ENCODE measurements at regions not wholly inside any gene's neighbourhood (a gene's known extent, or its start where the extent isn't known, plus 50 kb on each side); places are given as distances from the start of the nearest gene placed in this dataset.

- no peak for DNase-seq
These were observed 185.1 kb downstream of the CLIC5 start for GRCh38 chr6:45830441-45831139.

- DNase-seq: no peak
These were observed 185.8 kb downstream of the CLIC5 start for GRCh38 chr6:45829873-45830272.

GRCh38 chr6:45827952-45828530 lies 187.6 kb downstream of the CLIC5 start:
- no peak for DNase-seq

GRCh38 chr6:45822873-45823272 lies 192.8 kb downstream of the CLIC5 start:
- no peak for DNase-seq

GRCh38 chr6:45822246-45822812 lies 193.3 kb downstream of the CLIC5 start:
- no peak for DNase-seq

GRCh38 chr6:45818655-45819054 lies 197.0 kb downstream of the CLIC5 start:
- DNase-seq: no peak

GRCh38 chr6:45816674-45817297 lies 198.9 kb downstream of the CLIC5 start:
- no peak for DNase-seq

GRCh38 chr6:45815466-45816125 lies 200.1 kb downstream of the CLIC5 start:
- no peak for DNase-seq

- DNase-seq: no peak
These were observed 200.9 kb downstream of the CLIC5 start for GRCh38 chr6:45814772-45815171.

GRCh38 chr6:45813943-45814342 lies 201.7 kb downstream of the CLIC5 start:
- no peak for DNase-seq

GRCh38 chr6:45812922-45813321 lies 202.7 kb downstream of the CLIC5 start:
- DNase-seq: no peak

GRCh38 chr6:45808917-45809316 lies 206.7 kb downstream of the CLIC5 start:
- no peak for DNase-seq

GRCh38 chr6:45808042-45808645 lies 207.5 kb downstream of the CLIC5 start:
- DNase-seq: no peak

GRCh38 chr6:45807311-45808041 lies 208.2 kb downstream of the CLIC5 start:
- DNase-seq: no peak

GRCh38 chr6:45806172-45806571 lies 209.5 kb downstream of the CLIC5 start:
- no peak for DNase-seq

- DNase-seq: no peak
These were observed 212.6 kb downstream of the CLIC5 start for GRCh38 chr6:45803071-45803470.

GRCh38 chr6:45801471-45802289 lies 214.0 kb downstream of the CLIC5 start:
- no peak for DNase-seq

GRCh38 chr6:45800911-45801310 lies 214.7 kb downstream of the CLIC5 start:
- no peak for DNase-seq

GRCh38 chr6:45795678-45796077 lies 220.0 kb downstream of the CLIC5 start:
- no peak for DNase-seq

- no peak for DNase-seq
These were observed 221.2 kb downstream of the CLIC5 start for GRCh38 chr6:45794465-45794864.

All from NCI-H69 (cell line).